Stimulated activated CD8-positive, alpha-beta memory T cell treated with anti-CD3 and anti-CD28 coated beads, Interleukin-2, amount 100 ng/mL, for 1 hour (primary cell): ENCODE measurements at regions not wholly inside any gene's neighbourhood (a gene's known extent, or its start where the extent isn't known, plus 50 kb on each side); places are given as distances from the start of the nearest gene placed in this dataset.
"Not testable (repeated sequence)": the region's sequence is repeated elsewhere in the genome, so short reads cannot be mapped to it uniquely, and the experiment has no call there.

ENCODE experiments used
- DNase-seq, 2 donors: peaks; one replicate each; pipeline ENCODE4 v3.0.0-alpha.2; 2020; ENCODE audit warnings: low read depth in 2 of 2

DNA sequence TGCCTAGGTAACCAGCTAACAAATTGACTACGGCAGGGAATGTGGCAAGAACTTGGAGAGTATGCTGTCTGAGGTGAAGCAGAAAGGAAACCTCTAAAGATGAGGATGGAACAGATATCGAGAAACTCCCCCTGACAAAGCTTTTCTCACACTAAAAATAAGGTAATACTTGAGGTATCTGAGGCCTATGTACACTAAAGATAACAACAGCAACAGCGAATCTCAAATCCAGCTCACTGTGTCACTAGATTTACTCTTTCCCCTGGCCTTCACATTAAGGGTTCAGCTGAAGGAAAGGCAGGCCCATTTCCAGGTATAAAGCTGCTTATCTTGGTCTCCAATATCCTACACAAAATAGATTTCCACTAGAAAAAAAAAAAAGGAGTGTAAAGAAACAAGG, 518.0 kb downstream of the KCNT2 start:
- DNase-seq, result no peak

GRCh38 chr1:196088541-196088940, 519.7 kb downstream of the KCNT2 start:
- DNase-seq, result no peak

DNA sequence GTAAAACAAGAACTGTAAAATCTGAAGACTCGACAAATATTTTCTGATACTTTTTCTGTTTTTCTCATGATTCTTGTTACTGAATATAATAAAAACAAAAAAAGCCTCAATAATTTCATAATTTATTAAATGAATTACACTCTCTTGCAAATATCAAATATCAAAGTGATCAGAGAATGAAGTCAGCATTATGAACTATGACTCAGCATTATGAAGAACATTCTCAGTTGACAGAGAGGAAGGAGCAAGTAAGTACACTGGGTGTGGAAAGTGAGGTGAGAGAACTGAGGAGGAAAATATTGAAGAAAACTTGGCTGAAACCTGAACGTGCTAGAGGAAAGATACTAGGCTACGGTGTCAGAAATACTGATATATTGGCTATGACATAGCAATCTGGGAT, 529.5 kb downstream of the KCNT2 start:
- no peak for DNase-seq

DNA sequence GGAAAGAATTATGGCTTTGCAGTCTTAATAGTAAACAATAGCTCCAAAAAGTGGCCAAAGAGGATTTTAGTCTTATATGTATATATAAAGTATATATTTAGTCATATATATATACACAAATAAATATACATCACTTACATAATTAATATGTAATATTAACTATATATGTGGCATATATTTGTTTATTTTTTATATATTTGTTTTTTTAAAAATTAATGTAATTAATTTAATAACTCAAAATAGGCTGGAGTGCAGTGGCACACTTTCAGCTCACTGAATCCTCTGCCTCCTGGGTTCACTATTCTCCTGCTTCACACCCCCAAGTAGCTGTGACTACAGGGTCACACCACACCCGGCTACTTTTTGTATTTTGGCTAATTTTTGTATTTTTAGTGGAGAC, 532.6 kb downstream of the KCNT2 start:
- no peak for DNase-seq

- no peak for DNase-seq
Observed at GRCh38 chr1:196074182-196074581, 534.1 kb downstream of the KCNT2 start.

GRCh38 chr1:196071447-196071846, 536.8 kb downstream of the KCNT2 start:
- DNase-seq, result no peak

DNA sequence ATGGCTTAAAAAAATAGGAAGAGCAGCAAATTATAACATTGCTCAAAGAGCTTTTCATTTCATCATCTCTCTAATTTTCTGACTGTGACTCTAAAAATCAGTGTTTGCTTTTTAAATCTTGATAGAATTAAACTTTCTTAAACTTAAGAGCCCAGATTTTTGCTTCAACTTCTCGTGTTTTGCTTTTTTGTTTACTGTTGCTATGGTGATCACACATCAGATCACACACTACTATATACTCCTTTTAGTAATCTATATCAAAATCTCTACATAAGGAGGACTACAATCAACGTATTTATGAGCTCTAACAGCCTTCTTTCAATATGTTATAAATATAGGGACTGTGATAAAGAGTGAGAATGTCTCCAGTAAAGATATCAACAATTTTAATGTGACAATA, 537.3 kb downstream of the KCNT2 start:
- no peak for DNase-seq

DNA sequence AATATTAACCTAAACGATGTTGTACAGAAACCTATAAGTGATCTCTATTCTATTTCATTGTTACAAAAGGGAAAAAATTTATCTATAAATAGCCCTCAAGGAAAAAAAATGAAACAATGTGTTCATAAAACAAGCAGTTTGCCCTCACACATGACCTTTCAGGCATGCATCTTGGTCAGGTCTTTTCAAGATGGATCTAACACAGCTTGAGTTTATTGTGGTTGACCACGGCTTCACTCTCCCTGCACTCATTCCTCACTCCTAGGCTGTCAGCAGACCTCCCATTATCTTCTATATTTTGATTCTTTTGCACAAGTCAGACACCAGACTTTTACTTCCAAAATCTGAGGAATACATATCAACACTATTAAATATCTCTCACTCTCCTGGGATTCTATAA, 544.3 kb downstream of the KCNT2 start:
- DNase-seq, result no peak

DNA sequence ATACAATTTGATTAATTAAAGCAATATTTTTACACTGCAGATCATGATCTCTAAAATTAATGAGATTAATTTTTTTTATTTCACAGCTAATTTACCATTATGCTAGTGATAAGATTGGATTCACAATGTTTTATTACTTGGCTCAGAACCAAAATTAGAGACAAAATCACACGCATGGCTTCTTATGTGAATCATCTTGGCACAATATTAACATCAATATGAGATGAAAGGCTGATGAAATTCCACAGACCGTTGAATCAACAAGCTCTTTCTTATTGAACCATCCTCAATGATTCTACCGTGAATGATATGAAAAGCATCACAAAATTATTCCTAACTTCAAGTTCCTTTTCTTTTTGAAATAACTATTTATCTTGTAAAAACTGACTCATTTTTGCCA, 544.9 kb downstream of the KCNT2 start:
- DNase-seq, result no peak

- no peak for DNase-seq
Observed at GRCh38 chr1:196060539-196060938, 547.7 kb downstream of the KCNT2 start.

DNA sequence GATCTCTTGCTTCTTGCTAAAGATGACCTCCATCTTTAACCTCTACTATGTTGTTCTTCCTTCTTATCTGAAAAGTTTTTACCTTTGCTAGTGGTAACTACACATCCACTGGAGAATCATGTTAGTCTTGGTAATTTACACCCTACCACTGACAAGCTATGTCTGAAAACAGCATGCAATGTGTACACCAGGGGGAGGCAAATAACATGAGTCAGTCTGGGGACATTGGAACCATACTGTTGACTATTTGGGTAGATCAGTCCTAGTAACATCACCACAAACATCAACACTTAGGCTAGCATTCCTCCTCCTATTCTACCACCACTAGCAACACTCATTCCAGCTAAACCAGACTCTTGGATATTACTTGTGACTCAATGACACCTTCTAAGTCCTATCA, 549.0 kb downstream of the KCNT2 start:
- DNase-seq, result no peak

GRCh38 chr1:196056966-196057365, 551.3 kb downstream of the KCNT2 start:
- no peak for DNase-seq

GRCh38 chr1:196049407-196049806, 558.8 kb downstream of the KCNT2 start:
- no peak for DNase-seq

DNA sequence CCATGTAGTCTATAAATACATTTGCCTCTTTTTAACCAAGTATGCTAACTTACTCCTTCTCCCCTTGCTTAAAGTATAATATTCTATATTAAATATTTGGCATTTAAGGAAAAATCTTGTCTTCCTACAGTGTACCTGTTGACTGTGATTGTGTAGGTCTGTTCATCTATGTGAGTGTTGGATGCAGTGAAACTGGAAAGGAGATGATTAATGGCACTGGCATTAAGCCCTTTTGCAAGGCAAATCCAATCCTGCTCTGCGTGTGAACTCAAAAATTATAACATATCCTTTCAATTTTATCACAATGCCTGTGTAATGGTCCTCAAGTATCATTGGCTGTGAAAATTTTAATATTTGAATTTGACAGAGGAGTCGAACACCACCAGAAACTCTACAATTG, 565.0 kb downstream of the KCNT2 start:
- DNase-seq, result no peak

- DNase-seq, result no peak
Observed at GRCh38 chr1:196034080-196034706, 574.0 kb downstream of the KCNT2 start.

DNA sequence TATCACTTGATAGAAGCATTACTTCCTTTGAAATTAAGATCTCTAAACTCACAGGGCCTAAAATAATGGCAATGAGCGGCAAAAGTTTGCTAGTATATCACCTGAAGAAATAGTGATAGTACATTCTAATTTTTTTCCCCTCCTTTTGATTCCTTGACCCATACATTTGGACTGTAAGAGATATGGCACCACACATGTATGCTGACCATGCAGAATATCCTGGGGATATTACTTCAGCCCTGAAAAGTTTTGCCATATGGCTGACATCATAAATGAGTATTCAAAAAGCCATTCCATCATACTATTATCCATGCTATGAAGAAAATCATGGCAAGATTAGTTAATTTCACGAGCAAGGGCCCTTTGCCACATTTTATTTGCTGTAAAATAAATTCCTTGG, 576.9 kb downstream of the KCNT2 start:
- not testable (repeated sequence) for DNase-seq

GRCh38 chr1:196030455-196030854, 577.8 kb downstream of the KCNT2 start:
- no peak for DNase-seq

- no peak for DNase-seq
Observed at GRCh38 chr1:196029410-196029809, 578.8 kb downstream of the KCNT2 start.

DNA sequence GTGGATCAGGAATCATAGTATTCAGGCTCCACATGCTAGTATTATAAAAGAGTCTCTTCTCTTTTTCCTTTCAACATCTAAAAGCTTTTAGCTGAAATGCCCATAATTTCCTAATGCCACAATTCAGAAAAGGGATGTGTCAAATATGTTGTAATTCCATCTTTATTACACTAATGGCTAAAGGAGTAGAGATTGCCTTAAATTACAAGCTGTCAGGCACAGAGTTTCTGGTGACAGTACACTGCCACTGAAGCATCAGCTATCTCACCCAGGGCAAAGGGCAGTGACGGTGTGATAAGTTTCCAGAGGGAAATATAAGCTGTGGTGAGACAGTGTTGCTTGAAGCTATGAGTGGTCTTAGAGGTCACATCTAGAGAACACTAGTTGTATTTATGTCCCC, 581.1 kb downstream of the KCNT2 start:
- no peak for DNase-seq

DNA sequence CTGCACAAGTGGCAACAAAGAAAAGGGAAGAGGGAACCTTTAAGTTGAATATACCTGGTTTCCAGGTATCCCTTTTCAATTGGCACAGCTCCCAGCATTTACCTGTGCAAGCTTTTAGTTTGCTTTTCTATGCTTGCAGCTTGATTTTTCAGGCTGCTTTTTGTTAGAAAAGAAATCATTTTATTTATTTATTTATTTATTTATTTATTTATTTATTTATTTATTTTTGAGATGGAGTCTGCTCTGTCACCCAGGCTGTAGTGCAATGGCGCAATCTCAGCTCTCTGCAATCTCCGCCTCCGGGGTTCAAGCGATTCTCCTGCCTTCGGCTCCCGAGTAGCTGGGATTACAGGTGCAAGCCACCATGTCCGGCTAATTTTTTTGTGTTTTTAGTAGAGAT, 587.1 kb downstream of the KCNT2 start:
- not testable (repeated sequence) for DNase-seq

DNA sequence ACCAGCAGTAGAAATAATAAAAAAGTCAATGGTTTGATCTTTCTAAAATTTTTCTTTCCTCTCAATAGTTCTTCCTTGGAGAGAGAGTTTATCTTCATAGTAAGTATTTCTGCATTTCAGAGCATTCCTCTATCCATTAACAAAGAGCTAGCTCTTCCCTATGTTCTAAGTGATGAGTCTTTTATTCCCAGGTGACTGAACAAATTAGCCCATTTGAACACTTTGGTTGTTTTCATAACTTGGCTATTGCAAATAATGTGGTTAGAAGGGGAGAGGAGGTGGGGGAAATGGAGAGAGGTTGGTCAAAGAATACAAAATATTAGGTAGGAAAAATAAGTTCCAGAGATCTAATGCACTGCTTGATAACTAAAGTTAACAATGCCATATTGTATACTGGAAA, 598.9 kb downstream of the KCNT2 start:
- no peak for DNase-seq

- no peak for DNase-seq
Observed at GRCh38 chr1:196007763-196008162, 600.5 kb downstream of the KCNT2 start.

DNA sequence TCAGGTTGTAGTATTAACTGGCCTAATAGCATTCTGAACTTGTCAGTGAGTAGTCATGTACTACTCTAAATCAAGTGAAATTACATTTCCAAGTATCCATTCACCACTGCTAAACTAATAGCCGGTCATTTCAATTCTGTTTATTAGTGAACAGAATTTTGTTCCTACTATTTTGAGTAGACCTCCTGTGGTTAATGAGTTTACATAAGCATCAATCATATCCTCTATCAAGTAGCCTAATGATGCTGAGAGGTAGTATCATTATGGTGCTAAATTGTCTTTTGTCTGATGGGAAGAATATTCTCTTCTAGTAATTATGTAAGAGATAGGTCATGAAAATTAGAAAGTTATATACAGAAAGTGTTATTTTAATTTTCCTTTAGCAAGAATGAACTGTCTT, 602.8 kb downstream of the KCNT2 start:
- DNase-seq, result no peak

DNA sequence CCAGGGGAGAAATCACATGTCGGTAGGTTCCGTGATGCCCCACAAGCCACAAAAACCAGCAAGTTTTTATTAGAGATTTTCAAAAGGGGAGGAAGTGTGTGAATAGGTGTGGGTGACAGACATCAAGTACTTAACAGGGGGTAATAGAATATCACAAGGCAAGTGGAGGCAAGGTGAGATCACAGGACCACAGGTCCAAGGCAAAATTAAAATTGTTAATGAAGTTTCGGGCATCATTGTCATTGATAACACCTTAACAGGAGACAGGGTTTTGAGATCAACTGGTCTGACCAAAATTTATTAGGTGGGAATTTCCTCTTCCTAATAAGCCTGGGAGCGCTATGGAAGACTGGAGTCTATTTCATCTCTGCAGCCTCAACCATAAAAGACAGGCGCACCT, 603.9 kb downstream of the KCNT2 start:
- not testable (repeated sequence) for DNase-seq
